Fibroblast of skin of left biceps (primary cell): ENCODE measurements at regions not wholly inside any gene's neighbourhood (a gene's known extent, or its start where the extent isn't known, plus 50 kb on each side); places are given as distances from the start of the nearest gene placed in this dataset.
"Not testable (repeated sequence)": the region's sequence is repeated elsewhere in the genome, so short reads cannot be mapped to it uniquely, and the experiment has no call there.

Experiments used
- DNase-seq, 2 experiments: peaks; one replicate each; pipeline ENCODE4 v3.0.0-alpha.2; 2013; ENCODE audit warnings: low read depth in 2 of 2

GRCh38 chr10:21293518-21294356 is 231.7 kb downstream of the SKIDA1 start:
- DNase-seq, result no peak

- DNase-seq, result peak; percentile 98
Observed at GRCh38 chr10:21292763-21293517, 232.5 kb downstream of the SKIDA1 start.

GRCh38 chr10:21290499-21291160 is 234.9 kb downstream of the SKIDA1 start:
- no peak for DNase-seq

- no peak for DNase-seq
Observed at GRCh38 chr10:21289961-21290360, 235.5 kb downstream of the SKIDA1 start.

- no peak for DNase-seq
Observed at GRCh38 chr10:21289271-21289670, 236.2 kb downstream of the SKIDA1 start.

- DNase-seq, result peak in 1 of 2 experiments; percentile 18
Observed at GRCh38 chr10:21285742-21286331, 239.6 kb downstream of the SKIDA1 start.

- no peak for DNase-seq
Observed at GRCh38 chr10:21285207-21285606, 240.3 kb downstream of the SKIDA1 start.

GRCh38 chr10:21284301-21284700 is 241.2 kb downstream of the SKIDA1 start:
- no peak for DNase-seq

- not testable (repeated sequence) for DNase-seq
Observed at GRCh38 chr10:21283053-21283452, 242.4 kb downstream of the SKIDA1 start.

GRCh38 chr10:21281765-21282484 is 243.6 kb downstream of the SKIDA1 start:
- DNase-seq, result no peak

GRCh38 chr10:21280971-21281572 is 244.4 kb downstream of the SKIDA1 start:
- no peak for DNase-seq

GRCh38 chr10:21280037-21280436 is 245.4 kb downstream of the SKIDA1 start:
- DNase-seq, result no peak

- DNase-seq, result no peak
Observed at GRCh38 chr10:21279217-21279575, 246.3 kb downstream of the SKIDA1 start.

- DNase-seq, result peak; percentile 75 to 76
Observed at GRCh38 chr10:21278491-21279216, 246.8 kb downstream of the SKIDA1 start.

- DNase-seq, result no peak
Observed at GRCh38 chr10:21273400-21273968, 252.0 kb downstream of the SKIDA1 start.

GRCh38 chr10:21272643-21273399 is 252.7 kb downstream of the SKIDA1 start:
- no peak for DNase-seq

GRCh38 chr10:21270976-21271375 is 254.5 kb downstream of the SKIDA1 start:
- no peak for DNase-seq

- no peak for DNase-seq
Observed at GRCh38 chr10:21269289-21269688, 256.2 kb downstream of the SKIDA1 start.

GRCh38 chr10:21265622-21266021 is 259.9 kb downstream of the SKIDA1 start:
- DNase-seq, result no peak
